ENCODE measurements at regions not wholly inside any gene's neighbourhood (a gene's known extent, or its start where the extent isn't known, plus 50 kb on each side); places are given as distances from the start of the nearest gene placed in this dataset.

- Histone ChIP-seq H3K9me3 (replicated peaks; ENCODE audit: insufficient read depth, low read length) (no peaks in the 10 kb centered on the region), H2AFZ (ENCODE audit: low read length) (no peak overlapping the region), H3K27ac (ENCODE audit: low read length) (no peak overlapping the region), H3K4me3 (ENCODE audit: low read length) (no peak overlapping the region), H3K27me3 (replicated peaks; ENCODE audit: insufficient read depth, low read length) (no peaks in the 10 kb centered on the region), H3K79me2 (ENCODE audit: low read length) (no peaks in the 10 kb centered on the region), H3F3A (ENCODE audit: insufficient read depth, low read length) (no peaks in the 10 kb centered on the region), H4K20me1 (ENCODE audit: insufficient read depth, low read length) (no peaks in the 10 kb centered on the region), H3K4me2 (ENCODE audit: low read depth, low read length) (no peak overlapping the region), H3K4me1 (ENCODE audit: low read length) (no peaks in the 10 kb centered on the region), H3K9me2 (replicated peaks; ENCODE audit: insufficient read depth, low read length) (no peaks in the 10 kb centered on the region), H3K9ac (ENCODE audit: low read length) (no peak overlapping the region), H3K36me3 (replicated peaks; ENCODE audit: insufficient read depth, low read length) (no peaks in the 10 kb centered on the region)
- no peak for DNase-seq
- TF ChIP-seq CTCF (IDR thresholded peaks at IDR 0.05; ENCODE audit: low read length): no peak
Observed at GRCh38 chr6:140043357-140043756, 668.9 kb upstream of the CITED2 start.

GRCh38 chr6:140041571-140042332, 667.3 kb upstream of the CITED2 start:
- Histone ChIP-seq H3K79me2 (ENCODE audit: low read length) (no peaks in the 10 kb centered on the region), H3K9ac (ENCODE audit: low read length) (no peak overlapping the region), H3K9me2 (replicated peaks; ENCODE audit: insufficient read depth, low read length) (no peaks in the 10 kb centered on the region), H3K4me1 (ENCODE audit: low read length) (no peaks in the 10 kb centered on the region), H3K36me3 (replicated peaks; ENCODE audit: insufficient read depth, low read length) (no peaks in the 10 kb centered on the region), H3K27ac (ENCODE audit: low read length) (no peak overlapping the region), H2AFZ (ENCODE audit: low read length) (no peak overlapping the region), H3K4me3 (ENCODE audit: low read length) (no peak overlapping the region), H3K9me3 (replicated peaks; ENCODE audit: insufficient read depth, low read length) (no peaks in the 10 kb centered on the region), H4K20me1 (ENCODE audit: insufficient read depth, low read length) (no peaks in the 10 kb centered on the region), H3K4me2 (ENCODE audit: low read depth, low read length) (no peak overlapping the region), H3F3A (ENCODE audit: insufficient read depth, low read length) (no peaks in the 10 kb centered on the region), H3K27me3 (replicated peaks; ENCODE audit: insufficient read depth, low read length) (no peaks in the 10 kb centered on the region)
- TF ChIP-seq CTCF (IDR thresholded peaks at IDR 0.05; ENCODE audit: low read length): no peak
- no peak for TF ChIP-seq EZH2 (optimal IDR thresholded peaks at IDR 0.05; ENCODE audit: low read depth, low read length)
- no peak for TF ChIP-seq EZH2phosphoT487 (IDR thresholded peaks at IDR 0.05; ENCODE audit: low read length)
- DNase-seq: no peak

GRCh38 chr6:140041056-140041455, 666.6 kb upstream of the CITED2 start:
- H3K4me3 ChIP-seq (ENCODE audit: low read length): no peak overlapping the region
- no peak overlapping the region for H3K9ac ChIP-seq (ENCODE audit: low read length)
- no peaks in the 10 kb centered on the region for H3F3A ChIP-seq (ENCODE audit: insufficient read depth, low read length)
- no peaks in the 10 kb centered on the region for H3K9me3 ChIP-seq (replicated peaks; ENCODE audit: insufficient read depth, low read length)
- TF ChIP-seq EZH2phosphoT487 (IDR thresholded peaks at IDR 0.05; ENCODE audit: low read length) (no peak), EZH2 (optimal IDR thresholded peaks at IDR 0.05; ENCODE audit: low read depth, low read length) (no peak), CTCF (IDR thresholded peaks at IDR 0.05; ENCODE audit: low read length) (no peak)
- no peaks in the 10 kb centered on the region for H3K36me3 ChIP-seq (replicated peaks; ENCODE audit: insufficient read depth, low read length)
- H3K4me1 ChIP-seq (ENCODE audit: low read length): no peaks in the 10 kb centered on the region
- H3K79me2 ChIP-seq (ENCODE audit: low read length): no peaks in the 10 kb centered on the region
- no peaks in the 10 kb centered on the region for H3K27me3 ChIP-seq (replicated peaks; ENCODE audit: insufficient read depth, low read length)
- no peak overlapping the region for H2AFZ ChIP-seq (ENCODE audit: low read length)
- no peaks in the 10 kb centered on the region for H4K20me1 ChIP-seq (ENCODE audit: insufficient read depth, low read length)
- no peak overlapping the region for H3K27ac ChIP-seq (ENCODE audit: low read length)
- no peaks in the 10 kb centered on the region for H3K9me2 ChIP-seq (replicated peaks; ENCODE audit: insufficient read depth, low read length)
- no peak overlapping the region for H3K4me2 ChIP-seq (ENCODE audit: low read depth, low read length)
- no peak for DNase-seq
